ENCODE measurements at regions not wholly inside any gene's neighbourhood (a gene's known extent, or its start where the extent isn't known, plus 50 kb on each side); places are given as distances from the start of the nearest gene placed in this dataset.

DNA sequence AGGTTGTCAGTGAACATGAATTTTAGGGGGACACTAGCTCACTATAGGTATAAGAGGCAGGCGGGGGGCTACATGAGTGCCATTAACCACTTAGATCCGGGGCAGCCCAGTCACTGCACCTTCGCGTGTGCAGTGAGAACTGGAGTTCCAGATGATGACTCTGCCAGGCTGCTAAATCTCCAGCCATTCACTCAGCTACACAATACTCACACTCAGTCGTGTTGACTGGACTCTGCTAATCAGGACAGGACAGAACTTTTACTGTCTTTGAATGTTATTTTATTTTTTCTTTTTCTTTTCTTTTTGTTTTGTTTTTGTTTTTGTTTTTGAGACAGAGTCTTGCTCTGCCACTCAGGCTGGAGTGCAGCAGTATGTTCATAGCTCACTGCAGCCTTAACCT is 465.6 kb downstream of the AACS start:
- Mint-ChIP-seq H3K36me3 (no peaks in the 10 kb centered on the region; the same call in 1 of the 2 replicates), H3K4me1 (peaks cover 6% of the 10 kb centered on the region), H3K27me3 (ENCODE audit: low read depth) (no peaks in the 10 kb centered on the region), H3K27ac (no peak overlapping the region), H3K4me3 (no peak overlapping the region), H3K9me3 (no peaks in the 10 kb centered on the region)
- DNase-seq (ENCODE audit: low spot score) (no peak), ATAC-seq (no peak)
- POLR2A ChIA-PET: no interaction called here
- TF ChIP-seq ZNF317 (CRISPR knock-in tag; IDR thresholded peaks at IDR 0.05; ENCODE audit: borderline replicate concordance, low read depth): no peak
- TF ChIP-seq GRHL2 (CRISPR knock-in tag; IDR thresholded peaks at IDR 0.05; ENCODE audit: insufficient replicate concordance, severe bottlenecking): no peak
- TF ChIP-seq NFE2L1 (CRISPR knock-in tag; IDR thresholded peaks at IDR 0.05): no peak
- no peak for TF ChIP-seq MYBL2 (CRISPR knock-in tag; IDR thresholded peaks at IDR 0.05)
- TF ChIP-seq, protein P1, sequence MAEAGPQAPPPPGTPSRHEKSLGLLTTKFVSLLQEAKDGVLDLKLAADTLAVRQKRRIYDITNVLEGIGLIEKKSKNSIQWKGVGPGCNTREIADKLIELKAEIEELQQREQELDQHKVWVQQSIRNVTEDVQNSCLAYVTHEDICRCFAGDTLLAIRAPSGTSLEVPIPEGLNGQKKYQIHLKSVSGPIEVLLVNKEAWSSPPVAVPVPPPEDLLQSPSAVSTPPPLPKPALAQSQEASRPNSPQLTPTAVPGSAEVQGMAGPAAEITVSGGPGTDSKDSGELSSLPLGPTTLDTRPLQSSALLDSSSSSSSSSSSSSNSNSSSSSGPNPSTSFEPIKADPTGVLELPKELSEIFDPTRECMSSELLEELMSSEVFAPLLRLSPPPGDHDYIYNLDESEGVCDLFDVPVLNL (CRISPR knock-in tag; IDR thresholded peaks at IDR 0.05; ENCODE audit: borderline replicate concordance, low read depth): no peak
- TF ChIP-seq ZSCAN18 (CRISPR knock-in tag; IDR thresholded peaks at IDR 0.05): no peak
- no peak for TF ChIP-seq ZBTB21 (CRISPR knock-in tag; IDR thresholded peaks at IDR 0.05; ENCODE audit: borderline replicate concordance)
- CTCF ChIA-PET: interaction anchor here (0.6 to 1.0 kb wide), 2 partner anchors 12 to 19 kb away, joined by 3 to 4 read pairs; no protein-coding TSS in a partner anchor

- ATAC-seq (no peak), DNase-seq (ENCODE audit: low spot score) (no peak)
- ChIA-PET CTCF (interaction anchor here (0.6 kb wide), 1 partner anchor 18 kb away, joined by 3 read pairs; no protein-coding TSS in a partner anchor), POLR2A (no interaction called here)
- Mint-ChIP-seq H3K27me3 (ENCODE audit: low read depth) (no peaks in the 10 kb centered on the region), H3K4me1 (peaks cover 6% of the 10 kb centered on the region), H3K9me3 (no peaks in the 10 kb centered on the region), H3K4me3 (no peak overlapping the region), H3K27ac (no peak overlapping the region), H3K36me3 (no peaks in the 10 kb centered on the region)
- no peak for TF ChIP-seq ZNF416 (CRISPR knock-in tag; IDR thresholded peaks at IDR 0.05)
- TF ChIP-seq ZSCAN18 (CRISPR knock-in tag; IDR thresholded peaks at IDR 0.05): no peak
- no peak for TF ChIP-seq NFE2L1 (CRISPR knock-in tag; IDR thresholded peaks at IDR 0.05)
- TF ChIP-seq CDX4 (CRISPR knock-in tag; IDR thresholded peaks at IDR 0.05; ENCODE audit: borderline replicate concordance): no peak
- no peak for TF ChIP-seq ZNF425 (CRISPR knock-in tag; conservative IDR thresholded peaks at IDR 0.05)
- TF ChIP-seq ZBTB21 (CRISPR knock-in tag; IDR thresholded peaks at IDR 0.05; ENCODE audit: borderline replicate concordance): no peak
- TF ChIP-seq RELA (CRISPR knock-in tag; IDR thresholded peaks at IDR 0.05; ENCODE audit: borderline replicate concordance): no peak
- TF ChIP-seq SP1 (CRISPR knock-in tag; conservative IDR thresholded peaks at IDR 0.05): no peak
- no peak for TF ChIP-seq TEAD1 (CRISPR knock-in tag; IDR thresholded peaks at IDR 0.05)
- TF ChIP-seq ZNF532 (CRISPR knock-in tag; IDR thresholded peaks at IDR 0.05; ENCODE audit: borderline replicate concordance): no peak
- no peak for TF ChIP-seq ATF1 (CRISPR knock-in tag; IDR thresholded peaks at IDR 0.05)
- TF ChIP-seq IRF2 (CRISPR knock-in tag; IDR thresholded peaks at IDR 0.05; ENCODE audit: borderline replicate concordance, low read depth): no peak
- no peak for TF ChIP-seq FOXJ3 (CRISPR knock-in tag; IDR thresholded peaks at IDR 0.05; ENCODE audit: borderline replicate concordance)
- TF ChIP-seq KAT7 (CRISPR knock-in tag; IDR thresholded peaks at IDR 0.05; ENCODE audit: borderline replicate concordance): no peak
- TF ChIP-seq, protein P2, sequence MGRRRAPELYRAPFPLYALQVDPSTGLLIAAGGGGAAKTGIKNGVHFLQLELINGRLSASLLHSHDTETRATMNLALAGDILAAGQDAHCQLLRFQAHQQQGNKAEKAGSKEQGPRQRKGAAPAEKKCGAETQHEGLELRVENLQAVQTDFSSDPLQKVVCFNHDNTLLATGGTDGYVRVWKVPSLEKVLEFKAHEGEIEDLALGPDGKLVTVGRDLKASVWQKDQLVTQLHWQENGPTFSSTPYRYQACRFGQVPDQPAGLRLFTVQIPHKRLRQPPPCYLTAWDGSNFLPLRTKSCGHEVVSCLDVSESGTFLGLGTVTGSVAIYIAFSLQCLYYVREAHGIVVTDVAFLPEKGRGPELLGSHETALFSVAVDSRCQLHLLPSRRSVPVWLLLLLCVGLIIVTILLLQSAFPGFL (CRISPR knock-in tag; IDR thresholded peaks at IDR 0.05; ENCODE audit: borderline replicate concordance): no peak
Measured at GRCh38 chr12:125531574-125531973, 466.3 kb downstream of the AACS start.
